Smooth muscle cell (in vitro differentiated cells): ENCODE measurements at regions not wholly inside any gene's neighbourhood (a gene's known extent, or its start where the extent isn't known, plus 50 kb on each side); places are given as distances from the start of the nearest gene placed in this dataset.
A peak's percentile ranks its signal among the peaks of the same experiment; 100 is the strongest.

Experiments used
- DNase-seq: peaks from one replicate; lab custom pipeline; 2025; ENCODE audit not compliant: unreplicated experiment; lab: John Stamatoyannopoulos, UW
- H2AFZ ChIP-seq: fragments of 200-600 bp; sonication (generic); 2 replicates; pipeline ENCODE4 v1.6.0; 2016; ENCODE audit warnings: antibody characterized with exemption, low read depth, mild to moderate bottlenecking
- H3F3A ChIP-seq: fragments of 200-600 bp; sonication (generic); 2 replicates; pipeline ENCODE4 v1.6.0; 2017; ENCODE audit warnings: antibody characterized with exemption, low read depth
- H3K27ac ChIP-seq: fragments of 200-600 bp; sonication (generic); 2 replicates; pipeline ENCODE4 v1.5.1; 2016; ENCODE audit warnings: low read depth, mild to moderate bottlenecking
- H3K27me3 ChIP-seq: fragments of 200-600 bp; sonication (generic); 2 replicates; pipeline ENCODE4 v1.6.1; 2016; ENCODE audit warnings: low read depth, mild to moderate bottlenecking
- H3K36me3 ChIP-seq: fragments of 200-600 bp; sonication (generic); 2 replicates; pipeline ENCODE4 v1.5.1; 2016; ENCODE audit warnings: low read depth
- H3K4me1 ChIP-seq: fragments of 200-600 bp; sonication (generic); 2 replicates; pipeline ENCODE4 v1.5.1; 2016; ENCODE audit warnings: low read depth
- H3K4me2 ChIP-seq: fragments of 200-600 bp; sonication (generic); 2 replicates; pipeline ENCODE4 v1.6.0; 2016; ENCODE audit warnings: mild to moderate bottlenecking
- H3K4me3 ChIP-seq: fragments of 200-600 bp; sonication (generic); 2 replicates; pipeline ENCODE4 v1.5.1; 2016; ENCODE audit warnings: mild to moderate bottlenecking
- H3K79me2 ChIP-seq: fragments of 200-600 bp; sonication (generic); 2 replicates; pipeline ENCODE4 v1.6.0; 2016; ENCODE audit warnings: low read depth, mild to moderate bottlenecking
- H3K9ac ChIP-seq: fragments of 200-600 bp; sonication (generic); 2 replicates; pipeline ENCODE4 v1.6.0; 2016; ENCODE audit warnings: low read depth
- H3K9me3 ChIP-seq: fragments of 200-600 bp; sonication (generic); replicated peaks from 2 replicates; pipeline ENCODE4 v1.5.1; 2016; ENCODE audit warnings: low read depth
- H4K20me1 ChIP-seq: fragments of 200-600 bp; sonication (generic); 2 replicates; pipeline ENCODE4 v1.6.0; 2016; ENCODE audit warnings: low read depth
- WGBS: methylation state at CpG from one replicate; pipeline ENCODE4 v1.1.7; 2016; ENCODE audit warnings: low lambda C conversion rate; 5-methylcytosine and 5-hydroxymethylcytosine counted together
- TF ChIP-seq, protein P1 (sequence below): fragments of 200-600 bp; sonication (generic); IDR thresholded peaks from 2 replicates; pipeline ENCODE4 v1.5.1; 2017; ENCODE audit warnings: borderline replicate concordance, mild to moderate bottlenecking, antibody characterized with exemption; ENCODE audit not compliant: insufficient read depth, poor library complexity, severe bottlenecking

- TF ChIP-seq, protein P1, sequence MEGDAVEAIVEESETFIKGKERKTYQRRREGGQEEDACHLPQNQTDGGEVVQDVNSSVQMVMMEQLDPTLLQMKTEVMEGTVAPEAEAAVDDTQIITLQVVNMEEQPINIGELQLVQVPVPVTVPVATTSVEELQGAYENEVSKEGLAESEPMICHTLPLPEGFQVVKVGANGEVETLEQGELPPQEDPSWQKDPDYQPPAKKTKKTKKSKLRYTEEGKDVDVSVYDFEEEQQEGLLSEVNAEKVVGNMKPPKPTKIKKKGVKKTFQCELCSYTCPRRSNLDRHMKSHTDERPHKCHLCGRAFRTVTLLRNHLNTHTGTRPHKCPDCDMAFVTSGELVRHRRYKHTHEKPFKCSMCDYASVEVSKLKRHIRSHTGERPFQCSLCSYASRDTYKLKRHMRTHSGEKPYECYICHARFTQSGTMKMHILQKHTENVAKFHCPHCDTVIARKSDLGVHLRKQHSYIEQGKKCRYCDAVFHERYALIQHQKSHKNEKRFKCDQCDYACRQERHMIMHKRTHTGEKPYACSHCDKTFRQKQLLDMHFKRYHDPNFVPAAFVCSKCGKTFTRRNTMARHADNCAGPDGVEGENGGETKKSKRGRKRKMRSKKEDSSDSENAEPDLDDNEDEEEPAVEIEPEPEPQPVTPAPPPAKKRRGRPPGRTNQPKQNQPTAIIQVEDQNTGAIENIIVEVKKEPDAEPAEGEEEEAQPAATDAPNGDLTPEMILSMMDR, result no peak
- H3K79me2 ChIP-seq, result no peaks in the 10 kb centered on the region
- 63% methylated on average over 5 of the region's 5 CpGs for WGBS
- no peaks in the 10 kb centered on the region for H3K36me3 ChIP-seq
- H3K4me2 ChIP-seq, result no peak overlapping the region
- no peak overlapping the region for H2AFZ ChIP-seq
- no peak for DNase-seq
- no peak overlapping the region for H3K4me3 ChIP-seq
- H4K20me1 ChIP-seq, result no peaks in the 10 kb centered on the region
- H3K9ac ChIP-seq, result no peak overlapping the region
- H3K4me1 ChIP-seq, result no peaks in the 10 kb centered on the region
- no peaks in the 10 kb centered on the region for H3K9me3 ChIP-seq
- no peak overlapping the region for H3K27ac ChIP-seq
- H3K27me3 ChIP-seq, result no peaks in the 10 kb centered on the region
- H3F3A ChIP-seq, result no peaks in the 10 kb centered on the region
Measured at GRCh38 chr9:79447762-79448161, 124.0 kb upstream of the TLE4 start.

- H3K9ac ChIP-seq, result no peak overlapping the region
- H3K27me3 ChIP-seq, result no peaks in the 10 kb centered on the region
- H3K4me3 ChIP-seq, result no peak overlapping the region
- H3K36me3 ChIP-seq, result no peaks in the 10 kb centered on the region
- H3K79me2 ChIP-seq, result no peaks in the 10 kb centered on the region
- no peaks in the 10 kb centered on the region for H3F3A ChIP-seq
- H3K4me1 ChIP-seq, result no peaks in the 10 kb centered on the region
- H3K9me3 ChIP-seq, result no peaks in the 10 kb centered on the region
- no peaks in the 10 kb centered on the region for H4K20me1 ChIP-seq
- no peak overlapping the region for H3K4me2 ChIP-seq
- no peak for DNase-seq
- no peak overlapping the region for H2AFZ ChIP-seq
- TF ChIP-seq, protein P1, result no peak
- H3K27ac ChIP-seq, result no peak overlapping the region
Measured at GRCh38 chr9:79452265-79452664, 119.5 kb upstream of the TLE4 start.

- H3K4me3 ChIP-seq, result no peak overlapping the region
- no peak for DNase-seq
- no peaks in the 10 kb centered on the region for H3K27me3 ChIP-seq
- H3K4me1 ChIP-seq, result no peaks in the 10 kb centered on the region
- H2AFZ ChIP-seq, result peak overlapping the region; percentile 44
- no peaks in the 10 kb centered on the region for H3K79me2 ChIP-seq
- WGBS, result 58% methylated on average over 3 of the region's 3 CpGs
- H3K36me3 ChIP-seq, result no peaks in the 10 kb centered on the region
- no peaks in the 10 kb centered on the region for H3F3A ChIP-seq
- H3K9me3 ChIP-seq, result no peaks in the 10 kb centered on the region
- TF ChIP-seq, protein P1, result no peak
- no peaks in the 10 kb centered on the region for H4K20me1 ChIP-seq
- H3K9ac ChIP-seq, result no peak overlapping the region
- no peak overlapping the region for H3K27ac ChIP-seq
- H3K4me2 ChIP-seq, result no peak overlapping the region
Measured at GRCh38 chr9:79461712-79462111, 110.1 kb upstream of the TLE4 start.

- H3K27me3 ChIP-seq, result no peaks in the 10 kb centered on the region
- no peak overlapping the region for H2AFZ ChIP-seq
- no peaks in the 10 kb centered on the region for H3K4me1 ChIP-seq
- no peak overlapping the region for H3K4me2 ChIP-seq
- H3K4me3 ChIP-seq, result no peak overlapping the region
- no peak overlapping the region for H3K9ac ChIP-seq
- TF ChIP-seq, protein P1, result no peak
- DNase-seq, result no peak
- H3K79me2 ChIP-seq, result no peaks in the 10 kb centered on the region
- no peak overlapping the region for H3K27ac ChIP-seq
- no peaks in the 10 kb centered on the region for H3K36me3 ChIP-seq
- no peaks in the 10 kb centered on the region for H3K9me3 ChIP-seq
- H4K20me1 ChIP-seq, result no peaks in the 10 kb centered on the region
- H3F3A ChIP-seq, result no peaks in the 10 kb centered on the region
Measured at GRCh38 chr9:79465156-79465555, 106.6 kb upstream of the TLE4 start.
